Upper lobe of right lung (tissue), 1 donor: ENCODE measurements at regions not wholly inside any gene's neighbourhood (a gene's known extent, or its start where the extent isn't known, plus 50 kb on each side); places are given as distances from the start of the nearest gene placed in this dataset.

Source experiments
- ATAC-seq: fragments of 200-7000 bp; cut with Tn5 transposase; one replicate; pipeline ENCODE4 v1.9.1; 2020; ENCODE audit warnings: mild to moderate bottlenecking, moderate library complexity
- DNase-seq: peaks from one replicate; pipeline ENCODE4 v3.0.0-alpha.2; 2020
- H3K27ac ChIP-seq: fragments of 200-600 bp; one replicate; pipeline ENCODE4 v1.8.0; 2022
- H3K27me3 ChIP-seq: fragments of 200-600 bp; one replicate; pipeline ENCODE4 v1.8.0; 2022; ENCODE audit warnings: mild to moderate bottlenecking
- H3K36me3 ChIP-seq: fragments of 200-600 bp; one replicate; pipeline ENCODE4 v1.8.0; 2022
- H3K4me1 ChIP-seq: fragments of 200-600 bp; one replicate; pipeline ENCODE4 v1.8.0; 2022
- H3K4me3 ChIP-seq: fragments of 200-600 bp; one replicate; pipeline ENCODE4 v1.8.0; 2022; ENCODE audit warnings: mild to moderate bottlenecking
- H3K9me3 ChIP-seq: fragments of 200-600 bp; one replicate; pipeline ENCODE4 v1.8.0; 2022
- intact Hi-C: fragments of 100-400 bp; cut with DNase I; formaldehyde crosslinking; loops from one replicate; pipeline ENCODE4 v1.11.0; 2022
- TF ChIP-seq, protein P1 (sequence below): fragments of 200-600 bp; IDR thresholded peaks from one replicate; pipeline ENCODE4 v1.8.0; 2022; ENCODE audit warnings: antibody characterized with exemption
- donor health status: DM: no; HTN: yes; CAD: no; lungs with severe emphysema.

DNA sequence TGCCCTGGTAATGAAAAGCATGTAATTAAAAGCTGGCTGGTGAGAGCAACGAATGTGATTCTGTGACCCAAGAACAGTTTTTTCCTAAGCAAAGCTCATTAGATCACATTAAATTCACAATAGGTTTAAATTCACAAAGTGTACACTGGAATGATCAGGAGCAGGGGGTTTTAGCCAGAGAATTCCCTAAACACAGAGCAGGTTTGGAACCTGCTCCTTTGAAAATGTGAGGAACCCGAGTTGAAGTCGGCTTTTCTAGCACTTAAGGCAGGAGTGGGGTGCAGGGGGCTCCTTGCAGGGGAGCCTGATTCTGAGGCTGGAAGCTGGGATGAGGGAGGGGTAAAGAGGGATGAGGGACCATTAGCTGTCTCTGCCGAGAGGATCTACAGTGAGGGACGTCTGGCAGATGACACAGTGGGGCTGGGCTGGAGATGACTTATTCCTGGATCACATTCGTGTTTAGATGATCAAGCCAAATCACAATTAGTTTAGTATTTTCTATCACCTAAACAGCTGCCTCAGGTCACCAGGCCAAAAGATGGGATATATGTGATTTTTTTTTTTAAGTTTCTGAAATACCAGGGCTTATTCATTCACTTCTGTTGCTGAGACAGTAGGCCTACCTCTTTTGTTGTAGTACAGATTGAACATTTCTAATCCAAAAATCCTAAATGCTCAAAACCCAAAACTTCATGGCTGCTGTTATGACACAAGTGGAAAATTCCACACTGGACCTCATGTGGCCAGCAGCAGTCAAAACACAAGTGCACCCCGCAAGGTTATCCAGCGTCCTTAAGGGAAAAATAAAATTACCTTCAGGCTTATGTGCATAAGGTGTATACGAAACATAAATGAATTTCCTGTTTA, 93.1 kb upstream of the HIVEP1 start:
- ATAC-seq (no peak), DNase-seq (no peak)
- TF ChIP-seq, protein P1, sequence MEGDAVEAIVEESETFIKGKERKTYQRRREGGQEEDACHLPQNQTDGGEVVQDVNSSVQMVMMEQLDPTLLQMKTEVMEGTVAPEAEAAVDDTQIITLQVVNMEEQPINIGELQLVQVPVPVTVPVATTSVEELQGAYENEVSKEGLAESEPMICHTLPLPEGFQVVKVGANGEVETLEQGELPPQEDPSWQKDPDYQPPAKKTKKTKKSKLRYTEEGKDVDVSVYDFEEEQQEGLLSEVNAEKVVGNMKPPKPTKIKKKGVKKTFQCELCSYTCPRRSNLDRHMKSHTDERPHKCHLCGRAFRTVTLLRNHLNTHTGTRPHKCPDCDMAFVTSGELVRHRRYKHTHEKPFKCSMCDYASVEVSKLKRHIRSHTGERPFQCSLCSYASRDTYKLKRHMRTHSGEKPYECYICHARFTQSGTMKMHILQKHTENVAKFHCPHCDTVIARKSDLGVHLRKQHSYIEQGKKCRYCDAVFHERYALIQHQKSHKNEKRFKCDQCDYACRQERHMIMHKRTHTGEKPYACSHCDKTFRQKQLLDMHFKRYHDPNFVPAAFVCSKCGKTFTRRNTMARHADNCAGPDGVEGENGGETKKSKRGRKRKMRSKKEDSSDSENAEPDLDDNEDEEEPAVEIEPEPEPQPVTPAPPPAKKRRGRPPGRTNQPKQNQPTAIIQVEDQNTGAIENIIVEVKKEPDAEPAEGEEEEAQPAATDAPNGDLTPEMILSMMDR: no peak
- Histone ChIP-seq H3K9me3 (no peaks in the 10 kb centered on the region), H3K36me3 (no peaks in the 10 kb centered on the region), H3K27me3 (no peaks in the 10 kb centered on the region), H3K4me1 (no peaks in the 10 kb centered on the region), H3K27ac (no peak overlapping the region), H3K4me3 (no peak overlapping the region)
- intact Hi-C loops: no loop called here

DNA sequence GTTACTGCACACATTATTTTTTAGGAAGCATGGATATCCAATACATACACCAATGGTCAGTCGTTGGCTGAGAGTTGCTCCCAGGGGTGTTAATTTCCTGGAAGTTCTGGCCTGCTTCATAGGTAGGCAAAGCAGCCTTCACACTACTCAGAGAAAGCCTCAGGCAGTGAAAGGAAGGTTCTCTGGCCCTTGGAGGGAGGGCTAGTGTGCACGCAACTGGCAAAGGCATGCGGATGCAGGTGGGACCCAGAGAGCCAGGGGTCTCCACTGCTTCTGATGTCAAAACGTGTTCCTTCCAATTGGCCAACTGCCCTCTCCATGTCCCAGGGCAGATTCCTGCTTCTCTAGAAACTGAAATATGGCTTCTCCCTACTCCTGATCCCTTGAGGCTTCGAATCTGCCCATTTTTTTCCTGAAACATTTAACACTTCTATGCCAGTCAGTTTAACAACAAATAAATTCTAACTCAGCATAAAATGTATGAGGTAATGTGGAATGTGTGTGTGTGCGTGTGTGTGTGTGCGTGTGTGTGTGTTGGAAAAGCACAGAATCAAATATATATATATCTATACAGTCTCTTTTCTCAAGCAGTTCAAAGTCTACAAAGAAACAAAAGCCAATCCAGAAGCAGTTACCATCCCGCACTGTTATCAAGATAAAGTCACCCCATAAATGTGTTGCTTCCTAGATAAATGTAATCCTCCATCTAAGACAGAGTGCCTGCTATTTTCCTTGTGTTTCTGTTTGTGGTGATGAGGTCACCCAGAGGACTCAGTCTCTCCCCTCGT, 94.0 kb upstream of the HIVEP1 start:
- intact Hi-C loops: no loop called here
- H3K4me1 ChIP-seq: no peaks in the 10 kb centered on the region
- H3K36me3 ChIP-seq: no peaks in the 10 kb centered on the region
- no peak overlapping the region for H3K27ac ChIP-seq
- H3K9me3 ChIP-seq: no peaks in the 10 kb centered on the region
- ATAC-seq: no peak
- H3K27me3 ChIP-seq: no peaks in the 10 kb centered on the region
- DNase-seq: no peak
- H3K4me3 ChIP-seq: no peak overlapping the region
- TF ChIP-seq, protein P1: no peak

DNA sequence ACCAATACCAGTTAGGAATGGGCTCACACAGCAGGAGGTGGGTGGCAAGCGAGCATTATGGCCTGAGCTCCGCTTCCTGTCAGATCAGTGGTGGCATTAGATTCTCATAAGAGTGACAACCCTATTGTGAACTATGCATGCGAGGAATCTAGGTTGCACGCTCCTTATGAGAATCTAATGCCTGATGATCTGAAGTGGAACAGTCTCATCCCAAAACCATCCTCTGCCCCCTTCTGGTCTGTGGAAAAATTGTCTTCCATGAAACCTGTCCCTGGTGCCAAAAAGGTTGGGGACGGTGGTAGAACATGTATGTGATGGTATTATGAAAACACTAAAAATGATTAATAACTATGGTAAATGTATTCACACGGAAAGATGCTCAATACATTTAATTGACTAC, 99.7 kb upstream of the HIVEP1 start:
- Histone ChIP-seq H3K27me3 (no peaks in the 10 kb centered on the region), H3K36me3 (no peaks in the 10 kb centered on the region), H3K27ac (no peak overlapping the region), H3K4me3 (no peak overlapping the region), H3K9me3 (no peaks in the 10 kb centered on the region), H3K4me1 (no peaks in the 10 kb centered on the region)
- TF ChIP-seq, protein P1: peak; percentile 22
- DNase-seq (no peak), ATAC-seq (peak; percentile 39)
- intact Hi-C loops: no loop called here

DNA sequence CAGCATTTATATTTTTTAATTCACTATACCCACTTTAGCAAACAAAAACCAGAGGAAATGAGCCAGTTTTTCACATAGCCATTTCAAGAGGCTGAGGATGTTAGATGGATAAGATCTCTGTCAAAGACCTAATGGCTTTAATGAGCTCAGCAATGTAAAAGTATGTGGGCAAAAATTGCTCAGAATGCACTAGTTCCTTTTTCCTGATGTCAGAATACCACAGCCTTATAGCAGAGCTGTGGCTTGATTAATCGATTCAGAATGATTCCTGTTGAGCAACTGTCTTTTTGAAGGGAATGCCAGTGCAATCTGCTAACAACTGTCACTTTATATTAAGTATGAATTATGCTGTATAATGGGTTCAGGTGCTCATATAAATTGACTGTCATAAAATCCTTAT, 100.6 kb upstream of the HIVEP1 start:
- Histone ChIP-seq H3K4me1 (no peaks in the 10 kb centered on the region), H3K36me3 (no peaks in the 10 kb centered on the region), H3K4me3 (no peak overlapping the region), H3K27ac (no peak overlapping the region), H3K9me3 (no peaks in the 10 kb centered on the region), H3K27me3 (no peaks in the 10 kb centered on the region)
- ATAC-seq: no peak
- TF ChIP-seq, protein P1: no peak
- intact Hi-C loops: no loop called here
- DNase-seq: no peak

DNA sequence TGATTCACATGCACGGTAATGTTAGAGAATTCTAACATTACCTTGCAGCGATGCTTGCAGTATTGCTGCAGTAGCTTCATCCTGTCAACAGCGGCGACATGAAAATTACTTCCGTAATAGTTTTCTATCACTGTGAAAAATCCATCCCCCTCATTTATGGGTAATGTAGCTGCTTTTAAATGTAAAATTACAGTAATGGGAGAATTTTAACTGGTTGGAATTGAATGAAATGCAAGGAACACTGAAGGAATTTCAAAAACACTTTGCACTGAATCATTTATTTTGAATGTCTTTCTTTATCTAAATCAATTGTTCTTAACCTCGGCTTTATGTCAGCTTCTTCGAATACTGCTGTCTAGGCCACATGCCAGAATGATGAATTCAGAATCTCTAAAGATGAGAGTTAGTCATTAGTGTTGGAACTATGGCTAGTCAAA, 102.4 kb upstream of the HIVEP1 start:
- Histone ChIP-seq H3K4me3 (no peak overlapping the region), H3K9me3 (no peaks in the 10 kb centered on the region), H3K27ac (no peak overlapping the region), H3K4me1 (no peaks in the 10 kb centered on the region), H3K27me3 (no peaks in the 10 kb centered on the region), H3K36me3 (no peaks in the 10 kb centered on the region)
- TF ChIP-seq, protein P1: no peak
- ATAC-seq: no peak
- no peak for DNase-seq
- intact Hi-C loops: no loop called here
